GM12865 (cell line): ENCODE measurements at regions not wholly inside any gene's neighbourhood (a gene's known extent, or its start where the extent isn't known, plus 50 kb on each side); places are given as distances from the start of the nearest gene placed in this dataset.

Source experiments
- DNase-seq: peaks from one replicate; pipeline ENCODE4 v3.0.0; 2010; ENCODE audit warnings: low read depth
- H3K4me3 ChIP-seq: 2 replicates; pipeline ENCODE4 v1.5.1; 2011; ENCODE audit warnings: mild to moderate bottlenecking, low read depth, low read length, control low read depth
- TF ChIP-seq, protein P1 (sequence below): IDR thresholded peaks from 2 replicates; pipeline ENCODE4 v1.5.1; 2011; ENCODE audit warnings: low read length, control low read depth, low read depth, inconsistent platforms; ENCODE audit not compliant: insufficient read depth; ENCODE audit errors: missing control alignments

DNA sequence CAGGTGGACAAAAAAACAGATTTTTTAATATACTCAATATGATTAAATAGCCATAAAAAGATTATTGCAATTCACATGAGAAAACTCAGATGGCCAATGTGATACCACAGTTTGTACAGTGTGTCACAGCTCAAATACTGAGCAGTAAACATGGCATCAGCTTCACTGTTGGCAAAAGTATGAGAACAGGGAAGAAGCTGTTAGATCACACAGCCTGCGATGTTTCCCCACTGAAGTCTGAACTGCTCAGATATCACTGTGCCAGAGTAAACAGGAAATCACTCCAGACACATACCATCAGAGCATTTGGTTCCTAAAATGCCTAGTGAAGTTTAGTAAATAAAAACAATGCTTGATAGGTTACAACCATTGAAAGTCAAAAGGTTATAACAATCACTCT lies 347.8 kb downstream of the ETV1 start:
- no peak overlapping the region for H3K4me3 ChIP-seq
- TF ChIP-seq, protein P1, sequence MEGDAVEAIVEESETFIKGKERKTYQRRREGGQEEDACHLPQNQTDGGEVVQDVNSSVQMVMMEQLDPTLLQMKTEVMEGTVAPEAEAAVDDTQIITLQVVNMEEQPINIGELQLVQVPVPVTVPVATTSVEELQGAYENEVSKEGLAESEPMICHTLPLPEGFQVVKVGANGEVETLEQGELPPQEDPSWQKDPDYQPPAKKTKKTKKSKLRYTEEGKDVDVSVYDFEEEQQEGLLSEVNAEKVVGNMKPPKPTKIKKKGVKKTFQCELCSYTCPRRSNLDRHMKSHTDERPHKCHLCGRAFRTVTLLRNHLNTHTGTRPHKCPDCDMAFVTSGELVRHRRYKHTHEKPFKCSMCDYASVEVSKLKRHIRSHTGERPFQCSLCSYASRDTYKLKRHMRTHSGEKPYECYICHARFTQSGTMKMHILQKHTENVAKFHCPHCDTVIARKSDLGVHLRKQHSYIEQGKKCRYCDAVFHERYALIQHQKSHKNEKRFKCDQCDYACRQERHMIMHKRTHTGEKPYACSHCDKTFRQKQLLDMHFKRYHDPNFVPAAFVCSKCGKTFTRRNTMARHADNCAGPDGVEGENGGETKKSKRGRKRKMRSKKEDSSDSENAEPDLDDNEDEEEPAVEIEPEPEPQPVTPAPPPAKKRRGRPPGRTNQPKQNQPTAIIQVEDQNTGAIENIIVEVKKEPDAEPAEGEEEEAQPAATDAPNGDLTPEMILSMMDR, result no peak
- DNase-seq, result no peak

DNA sequence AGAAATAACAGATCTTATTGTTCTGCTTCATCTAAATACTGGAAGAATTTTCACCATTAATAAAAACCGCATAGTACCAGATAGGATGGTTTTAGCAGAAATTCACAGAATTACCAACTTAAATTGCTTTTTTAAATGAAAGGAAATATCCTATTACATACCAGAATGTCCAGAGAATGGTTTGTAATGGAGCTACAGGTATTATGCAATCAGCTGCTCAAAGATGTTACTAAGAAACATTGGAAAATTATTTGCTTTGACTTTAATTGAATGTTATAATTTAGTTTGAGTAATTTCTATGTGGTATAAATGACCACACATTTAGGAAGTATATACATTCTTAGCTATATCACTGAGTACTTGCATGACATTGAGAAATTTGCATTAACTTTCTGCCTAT lies 338.3 kb downstream of the ETV1 start:
- H3K4me3 ChIP-seq, result no peak overlapping the region
- DNase-seq, result no peak
- TF ChIP-seq, protein P1, result no peak

DNA sequence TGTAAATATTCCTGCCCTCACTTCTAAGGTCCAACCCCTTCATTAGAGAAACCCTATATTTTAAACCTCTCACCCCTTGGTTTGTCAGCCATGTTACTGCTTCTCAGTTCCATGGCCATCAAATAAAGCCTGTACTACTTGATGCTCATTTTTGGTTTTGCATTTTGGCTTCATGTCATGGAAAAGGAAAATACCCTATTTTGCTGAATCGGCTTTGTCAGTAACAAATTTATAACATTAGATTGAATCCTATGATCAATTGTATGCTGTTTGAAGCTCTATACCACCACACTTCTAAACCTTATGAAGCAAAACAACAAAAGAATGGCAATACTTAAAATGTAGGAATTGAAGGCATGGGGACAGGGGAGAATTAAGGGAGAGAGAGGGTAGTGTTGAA lies 333.1 kb downstream of the ETV1 start:
- TF ChIP-seq, protein P1, result no peak
- H3K4me3 ChIP-seq, result no peak overlapping the region
- DNase-seq, result no peak

DNA sequence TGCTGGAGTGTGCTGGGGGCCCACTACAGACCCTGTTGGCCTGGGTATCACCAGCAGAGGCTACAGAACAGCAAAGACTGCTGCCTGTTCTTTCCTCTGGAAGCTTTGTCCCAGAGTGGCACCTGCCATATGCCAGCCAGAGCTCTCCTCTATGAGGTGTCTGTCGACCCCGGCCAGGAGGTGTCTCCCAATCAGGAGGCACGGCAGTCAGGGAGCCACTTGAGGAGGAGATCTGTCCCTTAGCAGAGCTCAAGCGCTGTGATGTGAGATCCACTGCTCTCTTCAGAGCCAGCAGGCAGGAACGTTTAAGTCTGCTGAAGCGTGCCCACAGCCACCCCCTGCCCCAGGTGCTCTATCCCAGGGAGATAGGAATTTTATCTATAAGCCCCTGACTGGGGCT lies 316.2 kb downstream of the ETV1 start:
- TF ChIP-seq, protein P1, result no peak
- DNase-seq, result no peak

DNA sequence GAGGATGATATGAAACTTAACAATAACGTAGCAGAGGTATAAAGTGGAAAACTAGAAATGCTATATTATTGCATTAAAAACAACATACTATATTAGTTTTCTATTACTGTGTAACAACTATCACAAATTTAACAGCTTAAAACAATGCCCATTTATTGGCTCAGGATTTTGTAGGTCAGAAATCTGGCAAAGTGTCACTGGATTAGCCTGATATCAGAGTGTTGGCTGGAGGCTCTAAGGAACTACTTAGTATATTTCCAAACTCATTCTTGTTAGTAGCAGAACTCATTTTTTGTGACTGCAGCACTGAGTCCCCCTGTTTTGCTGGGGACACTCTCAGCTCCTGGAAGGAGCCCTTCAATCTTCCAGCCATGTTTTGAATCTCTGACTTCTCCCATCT lies 306.8 kb downstream of the ETV1 start:
- TF ChIP-seq, protein P1, result no peak
- DNase-seq, result no peak
- H3K4me3 ChIP-seq, result no peak overlapping the region

More for the DNA sequence above, 316.2 kb downstream of the ETV1 start:
- no peak overlapping the region for H3K4me3 ChIP-seq

DNA sequence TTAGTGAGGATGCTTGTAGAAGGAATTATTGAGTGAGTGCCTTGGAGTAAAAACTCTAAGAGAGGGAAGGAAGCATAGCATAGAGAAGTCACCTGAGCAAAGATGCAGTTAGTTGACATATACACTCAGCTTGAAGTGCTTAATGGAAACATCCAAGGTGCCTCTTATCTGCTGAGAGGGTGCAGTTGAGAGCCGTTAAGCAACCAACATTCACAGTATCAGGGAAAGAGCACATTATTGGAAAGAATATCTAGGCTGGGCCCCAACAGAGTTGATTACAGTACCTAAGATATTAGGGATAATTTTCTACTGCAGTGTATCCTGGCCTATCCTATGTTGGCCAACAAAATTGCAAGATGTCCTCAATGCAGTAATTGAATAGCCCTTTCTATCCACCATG lies 302.0 kb downstream of the ETV1 start:
- TF ChIP-seq, protein P1, result no peak
- H3K4me3 ChIP-seq, result no peak overlapping the region
- no peak for DNase-seq

DNA sequence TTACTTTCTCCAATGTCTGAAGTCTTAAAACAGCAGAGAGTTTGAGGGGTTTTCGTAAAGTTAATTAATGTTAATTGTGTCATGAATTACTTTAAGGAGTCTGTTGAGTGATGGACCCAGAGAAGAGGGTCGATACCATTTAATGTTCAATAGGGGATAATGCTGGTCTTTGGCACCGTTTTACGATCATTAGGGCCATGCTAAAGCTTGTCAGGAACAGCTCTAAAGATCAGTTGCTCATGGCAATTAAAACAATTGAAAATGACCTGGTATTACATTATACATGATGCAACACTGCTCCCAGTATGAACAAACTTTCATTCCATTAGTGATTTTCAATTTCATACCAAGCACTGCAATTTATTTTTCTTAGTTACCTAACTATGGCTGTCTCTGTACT lies 296.9 kb downstream of the ETV1 start:
- no peak overlapping the region for H3K4me3 ChIP-seq
- no peak for DNase-seq
- TF ChIP-seq, protein P1, result no peak
